ENCODE measurements at regions not wholly inside any gene's neighbourhood (a gene's known extent, or its start where the extent isn't known, plus 50 kb on each side); places are given as distances from the start of the nearest gene placed in this dataset.
"Not testable (repeated sequence)": the region's sequence is repeated elsewhere in the genome, so short reads cannot be mapped to it uniquely, and the experiment has no call there.

- no peak for DNase-seq
Measured at GRCh38 chr9:18036422-18037187, 437.3 kb upstream of the ADAMTSL1 start.

GRCh38 chr9:18037981-18038380 is 436.0 kb upstream of the ADAMTSL1 start:
- no peak for DNase-seq

GRCh38 chr9:18040327-18040726 is 433.6 kb upstream of the ADAMTSL1 start:
- DNase-seq = no peak

GRCh38 chr9:18043978-18044377 is 430.0 kb upstream of the ADAMTSL1 start:
- no peak for DNase-seq

GRCh38 chr9:18045326-18045725 is 428.6 kb upstream of the ADAMTSL1 start:
- no peak for DNase-seq

- no peak for DNase-seq
Measured at GRCh38 chr9:18046068-18046467, 427.9 kb upstream of the ADAMTSL1 start.

- DNase-seq = no peak
Measured at GRCh38 chr9:18051638-18052037, 422.3 kb upstream of the ADAMTSL1 start.

GRCh38 chr9:18052060-18052459 is 421.9 kb upstream of the ADAMTSL1 start:
- DNase-seq = no peak

GRCh38 chr9:18056269-18056992 is 417.5 kb upstream of the ADAMTSL1 start:
- no peak for DNase-seq

- DNase-seq = no peak
Measured at GRCh38 chr9:18056993-18057369, 417.0 kb upstream of the ADAMTSL1 start.

- no peak for DNase-seq
Measured at GRCh38 chr9:18058564-18059442, 415.1 kb upstream of the ADAMTSL1 start.

GRCh38 chr9:18059447-18059846 is 414.5 kb upstream of the ADAMTSL1 start:
- no peak for DNase-seq

- peak in 1 of 4 experiments; percentile 1 for DNase-seq
Measured at GRCh38 chr9:18060269-18060934, 413.6 kb upstream of the ADAMTSL1 start.

- DNase-seq = no peak
Measured at GRCh38 chr9:18061332-18061731, 412.6 kb upstream of the ADAMTSL1 start.

GRCh38 chr9:18061856-18062255 is 412.1 kb upstream of the ADAMTSL1 start:
- DNase-seq = peak; percentile 16 to 40 (median 28)

- DNase-seq = no peak
Measured at GRCh38 chr9:18063856-18064390, 410.0 kb upstream of the ADAMTSL1 start.

GRCh38 chr9:18066608-18067007 is 407.3 kb upstream of the ADAMTSL1 start:
- not testable (repeated sequence) for DNase-seq

- DNase-seq = no peak
Measured at GRCh38 chr9:18067548-18068120, 406.3 kb upstream of the ADAMTSL1 start.

GRCh38 chr9:18068900-18069299 is 405.1 kb upstream of the ADAMTSL1 start:
- DNase-seq = no peak

GRCh38 chr9:18071651-18072060 is 402.3 kb upstream of the ADAMTSL1 start:
- DNase-seq = no peak

- DNase-seq = no peak
Measured at GRCh38 chr9:18073002-18073401, 401.0 kb upstream of the ADAMTSL1 start.

- no peak for DNase-seq
Measured at GRCh38 chr9:18074041-18074440, 399.9 kb upstream of the ADAMTSL1 start.

Data from suppressor macrophage (primary cell).